Thyroid gland (tissue), 4 donors: ENCODE measurements at regions not wholly inside any gene's neighbourhood (a gene's known extent, or its start where the extent isn't known, plus 50 kb on each side); places are given as distances from the start of the nearest gene placed in this dataset.

Experiments
- CTCF ChIP-seq, 6 experiments: fragments of 200-600 bp in 3 of 6; fragments of 450-650 bp in 3 of 6; sonication (generic) in 3 of 6; IDR thresholded peaks; one replicate each; pipeline ENCODE4 v1.5.1; 2016 to 2019; ENCODE audit warnings: antibody characterized with exemption in 6 of 6, mild to moderate bottlenecking in 2 of 6, inconsistent platforms in 1 of 6, moderate library complexity in 1 of 6
- POLR2A ChIP-seq, 2 donors: fragments of 450-650 bp; IDR thresholded peaks; one replicate each; pipeline ENCODE4 v1.6.1; 2017; ENCODE audit warnings: antibody characterized with exemption in 2 of 2, mild to moderate bottlenecking in 2 of 2, moderate library complexity in 1 of 2

GRCh38 chr7:13014011-13014410 is 326.6 kb downstream of the ARL4A start:
- TF ChIP-seq CTCF (IDR thresholded peaks at IDR 0.05) (no peak), POLR2A (IDR thresholded peaks at IDR 0.05) (no peak)
